MCF 10A (cell line): ENCODE measurements at regions not wholly inside any gene's neighbourhood (a gene's known extent, or its start where the extent isn't known, plus 50 kb on each side); places are given as distances from the start of the nearest gene placed in this dataset.

Experiments used
- BruUV-seq: library from RNA; stranded (reverse); fragments of 400-500 nt; replicated peaks from 2 replicates; lab custom pipeline; 2021; lab: Mats Ljungman, UMichigan
- CTCF ChIA-PET: fragments of 300-600 bp; sonication (Branson Sonifier 250); formaldehyde crosslinking; extraction: SDS; loops from one replicate; lab custom pipeline; 2021; ENCODE audit warnings: antibody characterized with exemption, inconsistent platforms; lab: Yijun Ruan, JAX
- POLR2A ChIA-PET: fragments of 300-600, 350-650 bp; sonication (Branson Sonifier 250); formaldehyde crosslinking; extraction: SDS; loops from one replicate; lab custom pipeline; 2020; ENCODE audit warnings: antibody characterized with exemption, inconsistent platforms; lab: Yijun Ruan, JAX
- DNase-seq: peaks from one replicate; pipeline ENCODE4 v3.0.0-alpha.2; 2018; ENCODE audit not compliant: unreplicated experiment
- H3K27ac Mint-ChIP-seq: one replicate; pipeline ENCODE4 v1.8.0; 2022; ENCODE audit warnings: mild to moderate bottlenecking, low read depth, mixed read lengths; ENCODE audit not compliant: unreplicated experiment
- H3K27me3 Mint-ChIP-seq: one replicate; pipeline ENCODE4 v1.8.0; 2022; ENCODE audit warnings: mixed read lengths; ENCODE audit not compliant: insufficient read depth, unreplicated experiment
- H3K36me3 Mint-ChIP-seq: one replicate; pipeline ENCODE4 v1.8.0; 2022; ENCODE audit warnings: mild to moderate bottlenecking, moderate library complexity, mixed read lengths; ENCODE audit not compliant: insufficient read depth, unreplicated experiment
- H3K4me1 Mint-ChIP-seq: one replicate; pipeline ENCODE4 v1.8.0; 2022; ENCODE audit warnings: mixed read lengths; ENCODE audit not compliant: insufficient read depth, unreplicated experiment
- H3K4me3 Mint-ChIP-seq: one replicate; pipeline ENCODE4 v1.8.0; 2022; ENCODE audit warnings: mild to moderate bottlenecking, moderate library complexity, mixed read lengths; ENCODE audit not compliant: unreplicated experiment
- H3K9me3 Mint-ChIP-seq: one replicate; pipeline ENCODE4 v1.8.0; 2022; ENCODE audit warnings: mixed read lengths; ENCODE audit not compliant: unreplicated experiment
- CTCF ChIP-seq: fragments of 200-600 bp; IDR thresholded peaks from one replicate; pipeline ENCODE4 v1.8.0; 2022; ENCODE audit warnings: antibody characterized with exemption, mild to moderate bottlenecking; ENCODE audit not compliant: unreplicated experiment
- intact Hi-C: fragments of 100-400 bp; cut with micrococcal nuclease; formaldehyde crosslinking; loops from 2 replicates; pipeline ENCODE4 v1.14.1; 2022

GRCh38 chr12:13313886-13314285, 117.4 kb downstream of the EMP1 start:
- Mint-ChIP-seq H3K4me1 (no peaks in the 10 kb centered on the region), H3K36me3 (no peaks in the 10 kb centered on the region), H3K4me3 (no peak overlapping the region), H3K9me3 (no peaks in the 10 kb centered on the region), H3K27me3 (peaks cover 25% of the 10 kb centered on the region), H3K27ac (no peak overlapping the region)
- DNase-seq, result no peak
- TF ChIP-seq CTCF, result no peak
- intact Hi-C loops, result no loop called here
- BruUV-seq, result no TSS peak
- POLR2A ChIA-PET, result interaction anchor here (0.5 kb wide), 1 partner anchor 34 kb away, joined by 3 read pairs; no protein-coding TSS in a partner anchor
- CTCF ChIA-PET, result interaction anchor here (0.6 to 1.2 kb wide), 4 partner anchors 36 to 1248 kb away, joined by 3 to 5 read pairs (median 3); no protein-coding TSS in a partner anchor

GRCh38 chr12:13311551-13311950, 115.0 kb downstream of the EMP1 start:
- BruUV-seq, result no TSS peak
- DNase-seq, result no peak
- Mint-ChIP-seq H3K9me3 (no peaks in the 10 kb centered on the region), H3K27me3 (peaks cover 25% of the 10 kb centered on the region), H3K4me1 (no peaks in the 10 kb centered on the region), H3K36me3 (no peaks in the 10 kb centered on the region), H3K27ac (no peak overlapping the region), H3K4me3 (no peak overlapping the region)
- POLR2A ChIA-PET, result interaction anchor here (0.6 kb wide), 1 partner anchor 184 kb away, joined by 3 read pairs; no protein-coding TSS in a partner anchor
- TF ChIP-seq CTCF, result no peak
- CTCF ChIA-PET, result interaction anchor here (0.6 kb wide), 1 partner anchor 198 kb away, joined by 3 read pairs; no protein-coding TSS in a partner anchor
- intact Hi-C loops, result no loop called here

GRCh38 chr12:13307143-13307816, 110.8 kb downstream of the EMP1 start:
- H3K9me3 Mint-ChIP-seq, result no peaks in the 10 kb centered on the region
- DNase-seq, result no peak
- no peak overlapping the region for H3K4me3 Mint-ChIP-seq
- no peaks in the 10 kb centered on the region for H3K36me3 Mint-ChIP-seq
- TF ChIP-seq CTCF, result no peak
- POLR2A ChIA-PET, result no interaction called here
- no peaks in the 10 kb centered on the region for H3K4me1 Mint-ChIP-seq
- BruUV-seq, result no TSS peak
- H3K27ac Mint-ChIP-seq, result no peak overlapping the region
- H3K27me3 Mint-ChIP-seq, result peaks cover 33% of the 10 kb centered on the region
- CTCF ChIA-PET, result no interaction called here
- intact Hi-C loops, result no loop called here

- peaks cover 35% of the 10 kb centered on the region for H3K27me3 Mint-ChIP-seq
- ChIA-PET POLR2A (no interaction called here), CTCF (interaction anchor here (0.8 to 2.1 kb wide), 3 partner anchors 10 to 862 kb away, joined by 3 to 7 read pairs (median 3); no protein-coding TSS in a partner anchor)
- no peaks in the 10 kb centered on the region for H3K9me3 Mint-ChIP-seq
- DNase-seq, result no peak
- TF ChIP-seq CTCF, result no peak
- BruUV-seq, result no TSS peak
- intact Hi-C loops, result no loop called here
- H3K36me3 Mint-ChIP-seq, result no peaks in the 10 kb centered on the region
- no peak overlapping the region for H3K27ac Mint-ChIP-seq
- H3K4me3 Mint-ChIP-seq, result no peak overlapping the region
- no peaks in the 10 kb centered on the region for H3K4me1 Mint-ChIP-seq
These were observed 108.4 kb downstream of the EMP1 start for GRCh38 chr12:13304924-13305323.
